ENCODE measurements at regions not wholly inside any gene's neighbourhood (a gene's known extent, or its start where the extent isn't known, plus 50 kb on each side); places are given as distances from the start of the nearest gene placed in this dataset.
"Not testable (repeated sequence)": the region's sequence is repeated elsewhere in the genome, so short reads cannot be mapped to it uniquely, and the experiment has no call there.

- H4K20me1 ChIP-seq (ENCODE audit: insufficient read depth, low read length), result no peaks in the 10 kb centered on the region
- no peak overlapping the region for H3K4me2 ChIP-seq (ENCODE audit: low read depth, low read length)
- no peaks in the 10 kb centered on the region for H3K4me1 ChIP-seq (ENCODE audit: low read length)
- TF ChIP-seq EZH2 (optimal IDR thresholded peaks at IDR 0.05; ENCODE audit: low read depth, low read length) (no peak), EZH2phosphoT487 (IDR thresholded peaks at IDR 0.05; ENCODE audit: low read length) (no peak), CTCF (IDR thresholded peaks at IDR 0.05; ENCODE audit: low read length) (no peak)
- no peaks in the 10 kb centered on the region; the same call in 1 of the 2 replicates for H3K9me3 ChIP-seq (replicated peaks; ENCODE audit: insufficient read depth, low read length)
- no peak for DNase-seq
- H3K27ac ChIP-seq (ENCODE audit: low read length), result no peak overlapping the region
- no peaks in the 10 kb centered on the region for H3K79me2 ChIP-seq (ENCODE audit: low read length)
- H2AFZ ChIP-seq (ENCODE audit: low read length), result no peak overlapping the region
- no peaks in the 10 kb centered on the region for H3K27me3 ChIP-seq (replicated peaks; ENCODE audit: insufficient read depth, low read length)
- H3K4me3 ChIP-seq (ENCODE audit: low read length), result no peak overlapping the region
- H3K9me2 ChIP-seq (replicated peaks; ENCODE audit: insufficient read depth, low read length), result no peaks in the 10 kb centered on the region
- H3F3A ChIP-seq (ENCODE audit: insufficient read depth, low read length), result no peaks in the 10 kb centered on the region
- no peaks in the 10 kb centered on the region for H3K36me3 ChIP-seq (replicated peaks; ENCODE audit: insufficient read depth, low read length)
- no peak overlapping the region for H3K9ac ChIP-seq (ENCODE audit: low read length)
Observed at GRCh38 chr12:97983796-97984195, 521.2 kb downstream of the RMST start.

GRCh38 chr12:97984436-97984835, 521.8 kb downstream of the RMST start:
- Histone ChIP-seq H3K4me3 (ENCODE audit: low read length) (no peak overlapping the region), H3K4me1 (ENCODE audit: low read length) (no peaks in the 10 kb centered on the region), H4K20me1 (ENCODE audit: insufficient read depth, low read length) (no peaks in the 10 kb centered on the region), H3K27ac (ENCODE audit: low read length) (no peak overlapping the region), H3K9me3 (replicated peaks; ENCODE audit: insufficient read depth, low read length) (no peaks in the 10 kb centered on the region; the same call in 1 of the 2 replicates), H3K9me2 (replicated peaks; ENCODE audit: insufficient read depth, low read length) (no peaks in the 10 kb centered on the region), H3F3A (ENCODE audit: insufficient read depth, low read length) (no peaks in the 10 kb centered on the region), H3K79me2 (ENCODE audit: low read length) (no peaks in the 10 kb centered on the region), H3K9ac (ENCODE audit: low read length) (no peak overlapping the region), H2AFZ (ENCODE audit: low read length) (no peak overlapping the region), H3K27me3 (replicated peaks; ENCODE audit: insufficient read depth, low read length) (no peaks in the 10 kb centered on the region), H3K36me3 (replicated peaks; ENCODE audit: insufficient read depth, low read length) (no peaks in the 10 kb centered on the region), H3K4me2 (ENCODE audit: low read depth, low read length) (no peak overlapping the region)
- no peak for DNase-seq
- no peak for TF ChIP-seq EZH2 (optimal IDR thresholded peaks at IDR 0.05; ENCODE audit: low read depth, low read length)

GRCh38 chr12:97984974-97985580, 522.5 kb downstream of the RMST start:
- no peak overlapping the region for H3K4me2 ChIP-seq (ENCODE audit: low read depth, low read length)
- TF ChIP-seq CTCF (IDR thresholded peaks at IDR 0.05; ENCODE audit: low read length), result no peak
- TF ChIP-seq EZH2 (optimal IDR thresholded peaks at IDR 0.05; ENCODE audit: low read depth, low read length), result no peak
- TF ChIP-seq EZH2phosphoT487 (IDR thresholded peaks at IDR 0.05; ENCODE audit: low read length), result no peak
- no peaks in the 10 kb centered on the region; the same call in 1 of the 2 replicates for H3K9me3 ChIP-seq (replicated peaks; ENCODE audit: insufficient read depth, low read length)
- no peaks in the 10 kb centered on the region for H3F3A ChIP-seq (ENCODE audit: insufficient read depth, low read length)
- H3K4me3 ChIP-seq (ENCODE audit: low read length), result no peak overlapping the region
- H3K9ac ChIP-seq (ENCODE audit: low read length), result no peak overlapping the region
- no peaks in the 10 kb centered on the region for H3K79me2 ChIP-seq (ENCODE audit: low read length)
- H3K36me3 ChIP-seq (replicated peaks; ENCODE audit: insufficient read depth, low read length), result no peaks in the 10 kb centered on the region
- DNase-seq, result no peak
- no peaks in the 10 kb centered on the region for H3K9me2 ChIP-seq (replicated peaks; ENCODE audit: insufficient read depth, low read length)
- no peaks in the 10 kb centered on the region for H4K20me1 ChIP-seq (ENCODE audit: insufficient read depth, low read length)
- H3K27me3 ChIP-seq (replicated peaks; ENCODE audit: insufficient read depth, low read length), result no peaks in the 10 kb centered on the region
- no peak overlapping the region for H3K27ac ChIP-seq (ENCODE audit: low read length)
- H3K4me1 ChIP-seq (ENCODE audit: low read length), result no peaks in the 10 kb centered on the region
- no peak overlapping the region for H2AFZ ChIP-seq (ENCODE audit: low read length)

DNA sequence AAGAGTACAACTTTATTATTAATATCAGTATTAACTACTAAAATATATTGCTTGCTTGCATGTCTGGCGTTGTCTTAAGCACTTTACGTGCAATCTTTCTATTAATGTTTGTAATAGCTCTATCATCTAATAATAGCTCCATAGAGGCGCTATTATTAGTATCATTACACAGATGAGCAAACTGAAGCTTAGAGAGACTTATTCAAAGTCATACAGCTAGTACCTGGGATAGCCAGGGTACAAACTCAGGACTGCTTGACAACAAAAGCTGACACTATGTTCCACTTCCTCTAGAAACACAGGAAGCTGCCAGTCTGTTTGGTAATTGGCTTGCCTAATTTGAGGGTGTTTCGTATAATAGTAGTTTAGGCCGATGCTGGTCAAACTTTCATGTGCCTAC, 523.2 kb downstream of the RMST start:
- Histone ChIP-seq H3K9me2 (replicated peaks; ENCODE audit: insufficient read depth, low read length) (no peaks in the 10 kb centered on the region), H2AFZ (ENCODE audit: low read length) (no peak overlapping the region), H3K4me1 (ENCODE audit: low read length) (no peaks in the 10 kb centered on the region), H3K27ac (ENCODE audit: low read length) (no peak overlapping the region), H3K4me2 (ENCODE audit: low read depth, low read length) (no peak overlapping the region), H3K27me3 (replicated peaks; ENCODE audit: insufficient read depth, low read length) (no peaks in the 10 kb centered on the region), H3K9me3 (replicated peaks; ENCODE audit: insufficient read depth, low read length) (no peaks in the 10 kb centered on the region; the same call in 1 of the 2 replicates), H4K20me1 (ENCODE audit: insufficient read depth, low read length) (no peaks in the 10 kb centered on the region), H3K4me3 (ENCODE audit: low read length) (no peak overlapping the region), H3K9ac (ENCODE audit: low read length) (no peak overlapping the region), H3K79me2 (ENCODE audit: low read length) (no peaks in the 10 kb centered on the region), H3F3A (ENCODE audit: insufficient read depth, low read length) (no peaks in the 10 kb centered on the region), H3K36me3 (replicated peaks; ENCODE audit: insufficient read depth, low read length) (no peaks in the 10 kb centered on the region)
- no peak for DNase-seq
- TF ChIP-seq EZH2 (optimal IDR thresholded peaks at IDR 0.05; ENCODE audit: low read depth, low read length), result no peak
- no peak for TF ChIP-seq CTCF (IDR thresholded peaks at IDR 0.05; ENCODE audit: low read length)
- no peak for TF ChIP-seq EZH2phosphoT487 (IDR thresholded peaks at IDR 0.05; ENCODE audit: low read length)

GRCh38 chr12:97988588-97988987, 526.0 kb downstream of the RMST start:
- DNase-seq; H3K27me3 ChIP-seq (replicated peaks; ENCODE audit: insufficient read depth, low read length); H4K20me1 ChIP-seq (ENCODE audit: insufficient read depth, low read length); H3K36me3 ChIP-seq (replicated peaks; ENCODE audit: insufficient read depth, low read length); H3K9me2 ChIP-seq (replicated peaks; ENCODE audit: insufficient read depth, low read length); H3K4me3 ChIP-seq (ENCODE audit: low read length); H3K4me1 ChIP-seq (ENCODE audit: low read length); H3K9ac ChIP-seq (ENCODE audit: low read length); H3K4me2 ChIP-seq (ENCODE audit: low read depth, low read length); H3K9me3 ChIP-seq (replicated peaks; ENCODE audit: insufficient read depth, low read length); H3F3A ChIP-seq (ENCODE audit: insufficient read depth, low read length); H2AFZ ChIP-seq (ENCODE audit: low read length); H3K27ac ChIP-seq (ENCODE audit: low read length); H3K79me2 ChIP-seq (ENCODE audit: low read length): not testable (repeated sequence)
